ENCODE measurements at regions not wholly inside any gene's neighbourhood (a gene's known extent, or its start where the extent isn't known, plus 50 kb on each side); places are given as distances from the start of the nearest gene placed in this dataset.

DNA sequence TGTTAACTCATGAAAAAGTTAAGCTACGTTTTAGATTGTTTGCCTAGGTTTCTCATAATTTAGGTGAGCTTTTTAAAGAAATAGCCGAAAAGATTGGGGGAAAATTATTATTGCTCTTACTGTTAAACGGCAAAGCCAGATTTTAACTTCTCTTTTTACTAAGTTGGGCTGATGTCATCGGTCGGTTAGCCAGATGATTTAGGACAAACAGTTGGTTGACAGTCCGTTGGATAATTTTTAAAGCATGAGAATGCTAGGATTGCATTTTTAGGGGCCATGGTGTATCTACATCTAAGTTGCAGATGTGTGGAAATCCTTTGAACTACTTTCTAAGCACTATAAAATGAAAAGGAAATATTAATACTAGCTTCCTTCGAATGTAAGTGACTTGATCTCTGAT lies 280.9 kb upstream of the AKR1E2 start:
- Histone ChIP-seq H3K4me1 (ENCODE audit: control insufficient read depth in 4 of 4, insufficient read depth in 4 of 4, low read length in 3 of 4) (no peaks in the 10 kb centered on the region), H3K27me3 (ENCODE audit: control insufficient read depth in 4 of 4, insufficient read depth in 4 of 4, low read length in 3 of 4) (peaks cover 0 to 3% (median 0%) of the 10 kb centered on the region in 4 donors), H3K9ac (ENCODE audit: low read depth in 1 of 2, low read length in 2 of 2) (no peak overlapping the region), H3K9me3 (ENCODE audit: control insufficient read depth in 4 of 4, low read length in 3 of 4) (no peaks in the 10 kb centered on the region), H3K27ac (ENCODE audit: low read depth in 1 of 2, low read length in 2 of 2) (no peak overlapping the region), H3K4me3 (ENCODE audit: low read depth in 1 of 3, low read length in 3 of 3) (no peak overlapping the region), H3K36me3 (ENCODE audit: control insufficient read depth in 4 of 4, insufficient read depth in 3 of 4, low read depth in 1 of 4, low read length in 3 of 4) (no peaks in the 10 kb centered on the region)
- WGBS, result 68% methylated on average over 7 of the region's 7 CpGs
- DNase-seq (ENCODE audit: low spot score), result no peak
- TF ChIP-seq GABPA (IDR thresholded peaks at IDR 0.05 in 1 of 2, conservative IDR thresholded peaks at IDR 0.05 in 1 of 2), result no peak
- TF ChIP-seq FOXA1 (IDR thresholded peaks at IDR 0.05), result no peak
- TF ChIP-seq TAF1 (conservative IDR thresholded peaks at IDR 0.05), result no peak
- TF ChIP-seq, protein P1, sequence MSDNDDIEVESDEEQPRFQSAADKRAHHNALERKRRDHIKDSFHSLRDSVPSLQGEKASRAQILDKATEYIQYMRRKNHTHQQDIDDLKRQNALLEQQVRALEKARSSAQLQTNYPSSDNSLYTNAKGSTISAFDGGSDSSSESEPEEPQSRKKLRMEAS (IDR thresholded peaks at IDR 0.05), result no peak
- TF ChIP-seq NR2F2 (IDR thresholded peaks at IDR 0.05), result no peak
- TF ChIP-seq, protein P2, sequence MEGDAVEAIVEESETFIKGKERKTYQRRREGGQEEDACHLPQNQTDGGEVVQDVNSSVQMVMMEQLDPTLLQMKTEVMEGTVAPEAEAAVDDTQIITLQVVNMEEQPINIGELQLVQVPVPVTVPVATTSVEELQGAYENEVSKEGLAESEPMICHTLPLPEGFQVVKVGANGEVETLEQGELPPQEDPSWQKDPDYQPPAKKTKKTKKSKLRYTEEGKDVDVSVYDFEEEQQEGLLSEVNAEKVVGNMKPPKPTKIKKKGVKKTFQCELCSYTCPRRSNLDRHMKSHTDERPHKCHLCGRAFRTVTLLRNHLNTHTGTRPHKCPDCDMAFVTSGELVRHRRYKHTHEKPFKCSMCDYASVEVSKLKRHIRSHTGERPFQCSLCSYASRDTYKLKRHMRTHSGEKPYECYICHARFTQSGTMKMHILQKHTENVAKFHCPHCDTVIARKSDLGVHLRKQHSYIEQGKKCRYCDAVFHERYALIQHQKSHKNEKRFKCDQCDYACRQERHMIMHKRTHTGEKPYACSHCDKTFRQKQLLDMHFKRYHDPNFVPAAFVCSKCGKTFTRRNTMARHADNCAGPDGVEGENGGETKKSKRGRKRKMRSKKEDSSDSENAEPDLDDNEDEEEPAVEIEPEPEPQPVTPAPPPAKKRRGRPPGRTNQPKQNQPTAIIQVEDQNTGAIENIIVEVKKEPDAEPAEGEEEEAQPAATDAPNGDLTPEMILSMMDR (IDR thresholded peaks at IDR 0.05; ENCODE audit: low read depth, low read length, missing input control), result no peak
- TF ChIP-seq YY1 (IDR thresholded peaks at IDR 0.05), result no peak
- TF ChIP-seq, protein P3, sequence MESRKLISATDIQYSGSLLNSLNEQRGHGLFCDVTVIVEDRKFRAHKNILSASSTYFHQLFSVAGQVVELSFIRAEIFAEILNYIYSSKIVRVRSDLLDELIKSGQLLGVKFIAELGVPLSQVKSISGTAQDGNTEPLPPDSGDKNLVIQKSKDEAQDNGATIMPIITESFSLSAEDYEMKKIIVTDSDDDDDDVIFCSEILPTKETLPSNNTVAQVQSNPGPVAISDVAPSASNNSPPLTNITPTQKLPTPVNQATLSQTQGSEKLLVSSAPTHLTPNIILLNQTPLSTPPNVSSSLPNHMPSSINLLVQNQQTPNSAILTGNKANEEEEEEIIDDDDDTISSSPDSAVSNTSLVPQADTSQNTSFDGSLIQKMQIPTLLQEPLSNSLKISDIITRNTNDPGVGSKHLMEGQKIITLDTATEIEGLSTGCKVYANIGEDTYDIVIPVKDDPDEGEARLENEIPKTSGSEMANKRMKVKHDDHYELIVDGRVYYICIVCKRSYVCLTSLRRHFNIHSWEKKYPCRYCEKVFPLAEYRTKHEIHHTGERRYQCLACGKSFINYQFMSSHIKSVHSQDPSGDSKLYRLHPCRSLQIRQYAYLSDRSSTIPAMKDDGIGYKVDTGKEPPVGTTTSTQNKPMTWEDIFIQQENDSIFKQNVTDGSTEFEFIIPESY (IDR thresholded peaks at IDR 0.05), result no peak
- TF ChIP-seq RXRA (IDR thresholded peaks at IDR 0.05), result no peak
- TF ChIP-seq JUND (IDR thresholded peaks at IDR 0.05), result no peak
- no peak for TF ChIP-seq RAD21 (IDR thresholded peaks at IDR 0.05)
- no peak for TF ChIP-seq HNF4G (IDR thresholded peaks at IDR 0.05)
- no peak for TF ChIP-seq SP1 (IDR thresholded peaks at IDR 0.05)
- TF ChIP-seq, protein P4, sequence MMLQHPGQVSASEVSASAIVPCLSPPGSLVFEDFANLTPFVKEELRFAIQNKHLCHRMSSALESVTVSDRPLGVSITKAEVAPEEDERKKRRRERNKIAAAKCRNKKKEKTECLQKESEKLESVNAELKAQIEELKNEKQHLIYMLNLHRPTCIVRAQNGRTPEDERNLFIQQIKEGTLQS (IDR thresholded peaks at IDR 0.05), result no peak
- no peak for TF ChIP-seq HNF4A (conservative IDR thresholded peaks at IDR 0.05)
- TF ChIP-seq, protein P5, sequence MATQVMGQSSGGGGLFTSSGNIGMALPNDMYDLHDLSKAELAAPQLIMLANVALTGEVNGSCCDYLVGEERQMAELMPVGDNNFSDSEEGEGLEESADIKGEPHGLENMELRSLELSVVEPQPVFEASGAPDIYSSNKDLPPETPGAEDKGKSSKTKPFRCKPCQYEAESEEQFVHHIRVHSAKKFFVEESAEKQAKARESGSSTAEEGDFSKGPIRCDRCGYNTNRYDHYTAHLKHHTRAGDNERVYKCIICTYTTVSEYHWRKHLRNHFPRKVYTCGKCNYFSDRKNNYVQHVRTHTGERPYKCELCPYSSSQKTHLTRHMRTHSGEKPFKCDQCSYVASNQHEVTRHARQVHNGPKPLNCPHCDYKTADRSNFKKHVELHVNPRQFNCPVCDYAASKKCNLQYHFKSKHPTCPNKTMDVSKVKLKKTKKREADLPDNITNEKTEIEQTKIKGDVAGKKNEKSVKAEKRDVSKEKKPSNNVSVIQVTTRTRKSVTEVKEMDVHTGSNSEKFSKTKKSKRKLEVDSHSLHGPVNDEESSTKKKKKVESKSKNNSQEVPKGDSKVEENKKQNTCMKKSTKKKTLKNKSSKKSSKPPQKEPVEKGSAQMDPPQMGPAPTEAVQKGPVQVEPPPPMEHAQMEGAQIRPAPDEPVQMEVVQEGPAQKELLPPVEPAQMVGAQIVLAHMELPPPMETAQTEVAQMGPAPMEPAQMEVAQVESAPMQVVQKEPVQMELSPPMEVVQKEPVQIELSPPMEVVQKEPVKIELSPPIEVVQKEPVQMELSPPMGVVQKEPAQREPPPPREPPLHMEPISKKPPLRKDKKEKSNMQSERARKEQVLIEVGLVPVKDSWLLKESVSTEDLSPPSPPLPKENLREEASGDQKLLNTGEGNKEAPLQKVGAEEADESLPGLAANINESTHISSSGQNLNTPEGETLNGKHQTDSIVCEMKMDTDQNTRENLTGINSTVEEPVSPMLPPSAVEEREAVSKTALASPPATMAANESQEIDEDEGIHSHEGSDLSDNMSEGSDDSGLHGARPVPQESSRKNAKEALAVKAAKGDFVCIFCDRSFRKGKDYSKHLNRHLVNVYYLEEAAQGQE (IDR thresholded peaks at IDR 0.05), result no peak
- no peak for TF ChIP-seq EGR1 (IDR thresholded peaks at IDR 0.05; ENCODE audit: low read depth in 2 of 2)
- TF ChIP-seq FOXA2 (IDR thresholded peaks at IDR 0.05), result no peak

Data from liver (tissue), 8 donors.